Activated T-cell treated with anti-CD3 and anti-CD28 coated beads, Interleukin-2, amount 50 U/mL, for 72 hours (primary cell): ENCODE measurements at regions not wholly inside any gene's neighbourhood (a gene's known extent, or its start where the extent isn't known, plus 50 kb on each side); places are given as distances from the start of the nearest gene placed in this dataset.

Experiments used
- ATAC-seq, 2 donors: fragments of 150-1000 bp; cut with Tn5 transposase; replicated peaks in 1 of 2; 2 replicates each; pipeline ENCODE4 v1.10.0; 2021; ENCODE audit warnings: moderate library complexity in 2 of 2, mild to moderate bottlenecking in 1 of 2
- DNase-seq, 2 donors: peaks; one replicate each; pipeline ENCODE4 v3.0.0; 2021 to 2022; ENCODE audit warnings: mixed read lengths in 1 of 2
- H3K27ac Mint-ChIP-seq: one replicate; pipeline ENCODE4 v1.8.0; 2022; ENCODE audit warnings: mild to moderate bottlenecking, moderate library complexity, mixed read lengths
- H3K27me3 Mint-ChIP-seq: one replicate; pipeline ENCODE4 v1.8.0; 2022; ENCODE audit warnings: low read depth, mixed read lengths
- H3K36me3 Mint-ChIP-seq, 2 donors: one replicate each; pipeline ENCODE4 v1.8.0; 2022; ENCODE audit warnings: mixed read lengths in 2 of 2, mild to moderate bottlenecking in 1 of 2; ENCODE audit not compliant: insufficient read depth in 2 of 2
- H3K4me1 Mint-ChIP-seq: one replicate; pipeline ENCODE4 v1.8.0; 2022; ENCODE audit warnings: low read depth, mixed read lengths
- H3K4me3 Mint-ChIP-seq, 2 donors: one replicate each; pipeline ENCODE4 v1.8.0; 2022; ENCODE audit warnings: mild to moderate bottlenecking in 2 of 2, mixed read lengths in 2 of 2, moderate library complexity in 2 of 2
- H3K9me3 Mint-ChIP-seq, 2 donors: one replicate each; pipeline ENCODE4 v1.8.0; 2022; ENCODE audit warnings: mixed read lengths in 2 of 2

DNA sequence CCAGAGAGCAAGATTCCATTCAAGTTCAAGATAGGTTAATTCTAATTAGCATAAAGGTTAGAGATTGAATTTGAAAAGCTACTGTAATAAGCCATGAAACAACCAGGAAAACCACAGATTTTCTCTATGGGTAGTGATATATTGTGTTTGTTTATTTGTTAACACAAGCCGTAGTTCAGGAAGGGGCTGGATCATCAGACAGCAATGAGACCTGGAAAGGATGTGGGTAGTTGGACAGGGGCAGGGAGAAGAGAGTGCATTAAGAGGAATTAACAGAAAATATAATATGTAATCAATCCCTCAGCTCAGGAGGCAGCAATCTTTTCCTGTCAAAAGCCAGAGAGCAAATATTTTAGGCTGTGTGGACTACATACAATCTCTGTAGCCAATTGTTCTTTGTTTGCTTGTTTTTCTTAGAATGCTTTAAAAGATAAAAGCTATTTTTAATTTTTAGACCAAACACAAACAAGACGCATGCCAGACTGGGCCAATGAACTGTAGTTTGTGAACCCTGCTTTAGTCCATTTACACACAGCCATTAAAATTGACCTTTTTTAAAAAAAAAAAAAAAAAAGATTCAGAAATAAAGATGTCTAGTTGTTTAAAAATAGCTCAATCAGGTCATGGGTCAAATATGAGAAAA lies 398.7 kb upstream of the MARCKS start:
- no peak overlapping the region for H3K4me3 Mint-ChIP-seq
- H3K27ac Mint-ChIP-seq, result no peak overlapping the region
- peaks cover 6% of the 10 kb centered on the region for H3K27me3 Mint-ChIP-seq
- H3K4me1 Mint-ChIP-seq, result no peaks in the 10 kb centered on the region
- DNase-seq, result no peak
- ATAC-seq, result no peak
- H3K9me3 Mint-ChIP-seq, result no peaks in the 10 kb centered on the region
- H3K36me3 Mint-ChIP-seq, result no peaks in the 10 kb centered on the region

DNA sequence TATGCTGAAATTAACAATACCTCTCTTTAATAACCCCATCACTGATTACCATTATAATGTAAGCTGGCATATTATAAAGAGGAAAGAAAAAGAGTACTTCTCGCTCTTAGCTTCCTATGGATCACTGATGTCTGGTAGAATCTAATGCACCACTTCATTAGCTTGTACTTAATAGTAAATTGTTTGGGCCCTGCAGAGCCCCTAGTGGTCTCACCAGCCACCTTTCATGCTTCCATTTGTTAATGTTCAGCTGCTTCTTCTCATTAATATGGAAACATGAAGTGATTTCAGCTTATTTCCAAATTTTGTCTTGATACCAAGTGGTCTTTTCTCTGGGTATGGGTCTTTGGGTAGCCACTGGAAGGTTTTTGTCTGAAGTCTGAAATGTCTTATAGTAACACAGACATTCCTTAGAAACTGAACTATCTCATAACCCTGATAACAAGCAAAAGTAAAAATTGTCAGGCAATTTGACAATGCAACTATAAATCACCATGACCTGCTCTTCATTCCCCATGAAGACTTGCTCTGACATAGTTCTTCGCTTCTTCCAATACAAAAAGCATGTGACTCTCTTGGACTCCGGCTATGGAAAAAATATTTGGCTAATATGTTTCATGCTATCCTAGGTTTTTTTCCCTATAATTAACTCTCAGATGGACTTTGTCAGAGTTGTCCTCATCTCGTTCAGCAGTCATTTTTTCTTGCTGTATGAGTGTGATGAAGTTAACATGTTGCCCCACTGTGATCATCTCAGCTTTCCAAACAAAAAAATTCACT lies 395.8 kb upstream of the MARCKS start:
- H3K27ac Mint-ChIP-seq, result no peak overlapping the region
- no peaks in the 10 kb centered on the region for H3K27me3 Mint-ChIP-seq

DNA sequence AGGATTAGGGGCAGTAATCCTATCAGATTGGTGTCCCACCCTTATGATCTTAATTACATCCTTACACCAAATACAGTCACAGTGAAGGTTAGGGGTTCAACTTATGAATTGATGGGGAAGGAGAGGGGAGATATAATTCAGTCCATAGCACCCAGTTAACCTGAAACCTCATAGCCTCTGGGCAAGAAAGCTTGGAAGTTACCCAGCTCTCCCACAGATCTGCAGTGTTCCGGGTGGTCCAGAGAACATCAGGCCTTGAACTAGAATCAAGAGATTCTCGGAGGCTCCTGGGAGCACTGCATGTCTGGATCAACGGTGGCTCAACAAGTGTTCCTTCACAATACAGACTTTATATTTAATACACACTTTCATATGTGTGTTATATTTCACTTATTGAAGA lies 392.6 kb upstream of the MARCKS start:
- DNase-seq, result no peak
- Mint-ChIP-seq H3K27me3 (no peaks in the 10 kb centered on the region), H3K4me3 (no peak overlapping the region), H3K27ac (no peak overlapping the region), H3K4me1 (no peaks in the 10 kb centered on the region), H3K9me3 (peaks cover 0 to 2% of the 10 kb centered on the region in 2 donors), H3K36me3 (no peaks in the 10 kb centered on the region)
- ATAC-seq, result no peak

More for the DNA sequence above, 395.8 kb upstream of the MARCKS start:
- DNase-seq (no peak), ATAC-seq (no peak)
- no peak overlapping the region for H3K4me3 Mint-ChIP-seq
- H3K4me1 Mint-ChIP-seq, result no peaks in the 10 kb centered on the region
- no peaks in the 10 kb centered on the region for H3K36me3 Mint-ChIP-seq
- no peaks in the 10 kb centered on the region for H3K9me3 Mint-ChIP-seq

DNA sequence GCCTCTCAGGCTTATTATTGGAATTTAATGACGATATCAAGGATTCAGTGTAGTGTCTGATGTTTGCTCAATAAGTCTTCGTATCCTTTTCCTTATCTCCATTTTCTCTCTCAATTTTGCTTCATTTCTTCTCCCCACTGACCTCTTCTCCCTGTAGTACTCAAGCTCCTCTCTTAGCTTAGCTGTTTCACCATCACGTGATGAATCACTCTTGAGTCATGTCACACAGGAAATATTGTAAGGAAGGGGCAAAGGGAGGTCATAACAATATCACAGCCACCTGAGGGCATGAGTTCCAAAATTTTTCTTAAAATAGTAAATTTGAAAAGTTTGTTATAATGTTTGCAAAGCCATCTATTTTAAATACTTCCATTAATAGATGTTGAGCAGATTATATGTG lies 392.2 kb upstream of the MARCKS start:
- no peak overlapping the region for H3K27ac Mint-ChIP-seq
- no peak overlapping the region for H3K4me3 Mint-ChIP-seq
- H3K9me3 Mint-ChIP-seq, result peaks cover 0 to 2% of the 10 kb centered on the region in 2 donors
- H3K36me3 Mint-ChIP-seq, result no peaks in the 10 kb centered on the region
- no peaks in the 10 kb centered on the region for H3K27me3 Mint-ChIP-seq
- peak in 1 of 2 donors; percentile 52 for ATAC-seq
- no peaks in the 10 kb centered on the region for H3K4me1 Mint-ChIP-seq
- DNase-seq, result no peak

DNA sequence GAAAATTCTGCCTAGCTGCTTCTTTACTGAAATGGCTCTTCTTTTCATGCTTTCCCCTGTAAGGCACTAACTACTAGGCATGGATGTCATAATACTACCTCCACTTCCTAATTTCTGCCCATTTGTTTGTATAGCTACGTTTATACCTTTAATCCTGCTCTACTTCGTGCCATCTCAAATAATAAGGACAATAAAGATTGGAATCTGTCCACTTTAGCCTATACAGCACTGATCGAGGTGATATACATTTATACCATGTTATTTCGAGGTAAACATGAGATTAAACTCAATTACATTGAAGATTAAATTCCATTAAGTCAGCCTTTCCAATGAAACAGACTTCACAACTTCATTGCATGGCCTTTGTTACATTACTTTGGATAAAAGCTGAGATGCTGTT lies 390.6 kb upstream of the MARCKS start:
- H3K4me3 Mint-ChIP-seq, result no peak overlapping the region
- peaks cover 0 to 2% of the 10 kb centered on the region in 2 donors for H3K9me3 Mint-ChIP-seq
- no peaks in the 10 kb centered on the region for H3K4me1 Mint-ChIP-seq
- no peak for DNase-seq
- H3K36me3 Mint-ChIP-seq, result no peaks in the 10 kb centered on the region
- H3K27ac Mint-ChIP-seq, result no peak overlapping the region
- H3K27me3 Mint-ChIP-seq, result no peaks in the 10 kb centered on the region
- ATAC-seq, result no peak

DNA sequence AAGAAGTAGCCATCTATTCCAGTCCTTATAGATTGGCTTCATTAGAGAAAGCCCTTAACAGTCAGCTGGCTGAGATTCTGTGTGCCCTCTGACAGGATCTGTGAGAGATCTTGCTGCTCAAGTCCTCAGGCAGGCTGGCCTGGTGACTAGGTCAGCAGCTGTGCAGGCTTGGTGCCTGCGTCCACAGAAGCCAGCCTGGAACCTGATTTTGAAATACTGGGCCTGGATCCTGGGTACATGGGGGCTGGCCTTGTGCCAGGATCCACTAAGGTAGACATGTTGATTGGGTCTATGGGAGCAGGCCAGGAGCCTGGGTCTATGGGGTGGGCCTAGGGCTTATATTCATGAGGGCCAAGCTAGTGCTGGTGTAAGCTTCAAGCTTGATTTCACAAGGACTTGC lies 381.8 kb upstream of the MARCKS start:
- Mint-ChIP-seq H3K4me1 (no peaks in the 10 kb centered on the region), H3K9me3 (peaks cover 0 to 3% of the 10 kb centered on the region in 2 donors), H3K4me3 (no peak overlapping the region), H3K27me3 (no peaks in the 10 kb centered on the region), H3K36me3 (peaks cover 0 to 1% of the 10 kb centered on the region in 2 donors), H3K27ac (no peak overlapping the region)
- no peak for DNase-seq
- no peak for ATAC-seq

DNA sequence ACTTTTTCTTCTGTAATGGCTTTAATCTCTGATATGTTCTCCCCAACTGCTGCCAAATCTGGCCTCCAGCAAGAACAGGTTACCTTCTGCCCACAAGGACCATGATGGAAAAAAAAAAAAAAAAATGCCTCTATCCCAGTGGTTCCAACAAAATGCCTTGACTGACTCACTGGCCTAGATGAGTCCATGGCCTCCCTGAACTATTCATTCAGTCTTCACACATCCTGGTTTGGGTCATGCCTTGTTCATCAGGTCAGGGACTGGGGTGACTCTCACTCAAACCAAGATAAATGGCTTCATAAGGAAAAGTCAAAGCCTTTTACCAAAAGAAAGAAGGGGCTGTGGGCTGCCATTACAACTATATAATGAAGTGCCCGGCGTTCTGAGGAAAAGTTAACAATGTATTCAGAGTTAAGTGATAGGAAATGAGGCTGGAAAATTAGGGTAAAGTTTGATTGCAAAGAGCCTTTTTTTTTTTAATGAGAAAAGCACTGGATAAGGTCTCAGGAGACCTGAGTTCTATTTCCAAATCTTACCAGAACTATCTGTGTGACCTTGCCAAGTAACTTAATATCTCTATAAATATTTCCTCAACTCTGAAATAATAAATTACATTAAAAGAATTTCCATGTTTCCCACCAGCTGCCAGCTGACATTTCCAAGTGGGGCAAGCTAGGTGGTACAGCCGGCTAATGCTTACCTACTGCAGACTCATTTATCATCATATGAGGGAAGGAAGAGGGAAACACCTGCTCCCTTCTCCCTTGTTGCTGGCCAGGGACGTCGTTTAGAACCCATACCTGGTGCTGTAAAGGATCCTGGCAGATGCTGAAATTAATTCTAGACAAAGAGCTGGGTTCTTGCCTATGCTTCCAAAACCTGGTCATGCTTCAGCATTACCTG lies 380.0 kb upstream of the MARCKS start:
- Mint-ChIP-seq H3K4me1 (no peaks in the 10 kb centered on the region), H3K9me3 (peaks cover 0 to 3% of the 10 kb centered on the region in 2 donors), H3K4me3 (no peak overlapping the region), H3K27me3 (no peaks in the 10 kb centered on the region), H3K27ac (no peak overlapping the region), H3K36me3 (peaks cover 0 to 1% of the 10 kb centered on the region in 2 donors)
- ATAC-seq, result no peak
- DNase-seq, result no peak

DNA sequence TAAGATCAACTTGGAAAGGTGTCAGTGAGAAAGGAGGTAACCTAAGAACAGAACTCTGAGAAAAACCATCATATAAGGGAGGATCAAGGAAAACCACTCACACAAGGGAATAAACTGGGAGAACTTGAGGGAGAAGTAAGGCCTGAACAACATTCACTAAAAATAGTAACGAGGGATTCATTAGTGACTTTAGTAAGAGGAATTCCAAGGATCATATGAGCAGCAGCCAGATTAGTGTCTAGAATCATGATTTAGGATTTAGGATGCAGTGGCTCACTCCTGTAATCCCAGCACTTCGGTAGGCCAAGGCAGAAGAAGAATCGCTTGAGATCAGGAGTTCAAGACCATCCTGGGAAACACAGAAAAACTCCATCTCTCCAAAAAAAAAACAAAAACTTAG lies 376.5 kb upstream of the MARCKS start:
- no peak for DNase-seq
- Mint-ChIP-seq H3K27ac (no peak overlapping the region), H3K4me1 (no peaks in the 10 kb centered on the region), H3K4me3 (no peak overlapping the region), H3K9me3 (no peaks in the 10 kb centered on the region), H3K36me3 (no peaks in the 10 kb centered on the region), H3K27me3 (no peaks in the 10 kb centered on the region)
- no peak for ATAC-seq

DNA sequence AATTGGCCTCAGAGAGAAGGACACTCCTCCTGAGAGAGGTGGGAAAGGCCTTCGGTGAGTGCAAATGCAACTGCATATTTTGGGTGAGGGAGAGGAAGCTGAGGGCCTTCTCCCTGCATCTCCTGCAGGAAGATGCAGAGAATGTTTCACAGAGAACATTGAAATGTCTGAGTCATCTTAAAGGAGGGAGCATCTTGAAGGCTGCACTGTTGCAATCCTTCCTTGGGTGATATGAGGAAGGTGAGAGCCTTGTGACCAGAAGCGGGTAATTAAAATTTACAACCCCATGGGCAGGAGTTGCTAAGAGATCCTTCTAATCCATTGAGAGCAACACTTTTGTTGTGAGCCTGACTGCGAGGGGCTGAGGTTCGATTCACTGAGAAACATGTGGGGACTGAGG lies 375.7 kb upstream of the MARCKS start:
- no peak overlapping the region for H3K27ac Mint-ChIP-seq
- no peak overlapping the region for H3K4me3 Mint-ChIP-seq
- ATAC-seq, result no peak

DNA sequence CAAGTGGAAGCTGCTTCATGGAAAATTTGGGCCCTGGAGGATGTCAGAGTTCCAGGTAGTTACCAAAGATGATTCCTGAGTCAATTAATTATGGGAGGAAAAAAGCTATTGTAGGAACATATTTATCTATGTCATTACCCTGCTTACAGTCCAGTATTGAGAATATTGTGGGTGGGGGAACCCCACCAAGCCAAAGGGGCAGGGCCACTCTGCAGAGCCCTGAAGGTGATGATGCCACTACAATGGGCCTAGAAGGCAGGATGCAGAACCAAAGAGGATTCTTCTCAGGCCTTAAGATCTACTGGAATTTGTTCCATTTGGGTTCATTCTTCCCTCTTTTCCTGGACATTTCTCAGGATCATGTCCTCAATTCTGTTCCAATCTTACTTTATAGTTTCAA lies 375.2 kb upstream of the MARCKS start:
- Mint-ChIP-seq H3K36me3 (no peaks in the 10 kb centered on the region), H3K4me3 (no peak overlapping the region), H3K9me3 (no peaks in the 10 kb centered on the region), H3K27me3 (no peaks in the 10 kb centered on the region), H3K27ac (no peak overlapping the region), H3K4me1 (no peaks in the 10 kb centered on the region)
- ATAC-seq (no peak), DNase-seq (no peak)

More for the DNA sequence above, 375.7 kb upstream of the MARCKS start:
- DNase-seq, result no peak
- Mint-ChIP-seq H3K36me3 (no peaks in the 10 kb centered on the region), H3K4me1 (no peaks in the 10 kb centered on the region), H3K27me3 (no peaks in the 10 kb centered on the region), H3K9me3 (no peaks in the 10 kb centered on the region)

DNA sequence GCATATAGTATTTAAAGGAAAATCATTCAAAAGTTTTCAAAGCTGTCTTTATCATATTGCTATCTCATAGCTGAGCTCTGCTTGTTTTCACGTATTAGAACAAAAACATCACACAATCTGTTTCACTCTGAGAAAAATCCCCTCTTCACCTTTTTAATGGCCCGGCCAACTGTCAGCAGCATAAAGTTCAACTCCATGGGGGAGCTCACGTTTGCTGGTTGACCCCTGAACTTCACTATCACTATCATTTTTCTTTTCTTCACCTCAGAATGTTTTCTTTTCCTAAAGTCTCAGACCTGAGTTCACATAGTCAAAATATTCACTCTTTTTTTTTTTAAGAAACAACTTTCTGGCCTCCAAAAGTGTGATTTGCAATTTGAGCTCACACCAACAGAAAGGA lies 374.4 kb upstream of the MARCKS start:
- H3K4me1 Mint-ChIP-seq, result no peaks in the 10 kb centered on the region
- no peak for DNase-seq
- no peak overlapping the region for H3K27ac Mint-ChIP-seq
- no peak overlapping the region for H3K4me3 Mint-ChIP-seq
- ATAC-seq, result no peak
- no peaks in the 10 kb centered on the region for H3K9me3 Mint-ChIP-seq
- no peaks in the 10 kb centered on the region for H3K27me3 Mint-ChIP-seq
- no peaks in the 10 kb centered on the region for H3K36me3 Mint-ChIP-seq

DNA sequence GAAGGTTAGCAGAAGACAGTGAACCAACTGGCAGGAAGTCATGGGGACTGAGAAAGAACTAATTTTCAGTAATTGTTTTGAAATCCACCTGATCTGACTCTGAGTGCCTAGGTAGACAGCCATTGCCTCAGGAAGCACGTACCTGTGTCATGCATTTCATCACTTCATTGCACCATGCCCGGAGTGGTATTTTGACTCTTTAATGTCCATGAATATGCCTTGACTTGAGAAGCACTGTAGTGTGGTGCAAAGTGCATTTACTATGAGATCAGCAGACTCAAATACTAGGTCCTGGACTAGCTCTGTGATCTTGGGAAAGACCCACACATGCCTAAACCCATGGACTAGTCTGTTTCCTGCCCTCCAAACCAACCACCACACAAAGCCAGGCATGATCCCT lies 370.9 kb upstream of the MARCKS start:
- no peaks in the 10 kb centered on the region for H3K27me3 Mint-ChIP-seq
- no peaks in the 10 kb centered on the region for H3K9me3 Mint-ChIP-seq
- no peak for ATAC-seq
- DNase-seq, result no peak
- no peak overlapping the region for H3K27ac Mint-ChIP-seq
- no peak overlapping the region for H3K4me3 Mint-ChIP-seq
- no peaks in the 10 kb centered on the region for H3K4me1 Mint-ChIP-seq
- H3K36me3 Mint-ChIP-seq, result no peaks in the 10 kb centered on the region

DNA sequence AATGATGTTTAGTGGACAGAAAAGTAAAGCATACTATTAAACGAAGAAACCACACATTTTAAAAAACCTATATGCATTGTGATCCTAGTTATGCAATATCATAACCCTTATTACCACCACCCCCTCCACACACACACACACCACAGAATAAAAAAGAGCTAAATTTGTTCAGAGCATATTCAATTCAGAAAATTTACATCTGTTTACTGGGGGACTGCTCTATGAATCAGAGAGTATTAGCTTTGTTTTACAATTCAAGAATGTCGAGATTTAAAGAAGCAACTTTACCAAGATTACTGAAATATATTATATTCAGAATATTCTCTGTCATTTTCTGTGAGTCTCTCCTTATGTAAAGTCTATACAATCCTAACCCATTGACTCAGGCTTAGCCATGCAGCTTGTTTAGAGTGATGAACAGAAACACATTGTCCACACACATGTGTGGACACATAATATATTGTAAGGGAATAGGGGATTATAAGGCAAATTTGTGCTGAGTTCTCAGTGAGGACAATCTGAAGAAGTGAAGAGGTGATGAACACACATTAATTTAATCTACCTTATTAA lies 369.6 kb upstream of the MARCKS start:
- Mint-ChIP-seq H3K4me1 (no peaks in the 10 kb centered on the region), H3K27ac (no peak overlapping the region), H3K9me3 (no peaks in the 10 kb centered on the region), H3K27me3 (no peaks in the 10 kb centered on the region), H3K36me3 (no peaks in the 10 kb centered on the region), H3K4me3 (no peak overlapping the region)
- ATAC-seq (no peak), DNase-seq (no peak)
